ENCODE measurements at regions not wholly inside any gene's neighbourhood (a gene's known extent, or its start where the extent isn't known, plus 50 kb on each side); places are given as distances from the start of the nearest gene placed in this dataset.

DNA sequence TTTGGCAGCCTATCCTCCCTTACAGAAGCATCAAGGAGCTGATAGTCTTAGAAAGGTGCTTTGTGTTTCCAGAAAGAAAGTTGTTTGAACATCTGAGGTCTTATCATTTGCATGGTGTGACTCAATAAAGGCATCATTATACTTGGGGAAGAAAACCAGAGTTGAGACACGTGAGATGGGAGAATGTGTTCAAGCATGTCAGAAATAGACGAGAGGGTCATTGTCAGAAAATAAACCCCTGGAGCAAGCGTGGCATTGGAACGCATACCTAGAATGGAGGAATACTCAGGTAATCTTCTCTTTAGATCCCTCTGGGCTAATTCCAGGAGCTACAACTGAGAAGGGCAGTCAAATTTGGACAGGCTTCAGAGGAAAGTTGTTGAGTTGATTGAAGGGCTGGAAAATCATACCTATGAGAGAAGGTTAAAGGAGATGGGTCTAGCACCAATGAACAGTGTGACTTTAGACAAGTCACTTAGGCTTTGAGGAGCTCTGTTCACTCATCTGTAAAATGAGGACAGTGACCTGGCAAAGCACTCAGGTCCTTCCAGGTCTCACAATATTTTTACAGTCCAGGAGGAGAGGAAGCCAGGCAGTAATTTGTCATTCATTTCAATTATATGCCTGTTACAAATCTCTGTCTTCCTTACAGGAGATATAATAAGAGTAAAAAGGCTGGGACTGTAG, 101.3 kb upstream of the C1orf21 start:
- no peak overlapping the region for H3K4me3 ChIP-seq
- no peaks in the 10 kb centered on the region for H3K27me3 ChIP-seq
- WGBS, 2 donors = 91 to 99% methylated on average over 4 of the region's 4 CpGs
- H3K36me3 ChIP-seq = no peaks in the 10 kb centered on the region
- ATAC-seq (ENCODE audit: low FRiP score in 2 of 2) (no peak), DNase-seq (no peak)
- TF ChIP-seq EP300 (IDR thresholded peaks at IDR 0.05) (no peak), POLR2A (IDR thresholded peaks at IDR 0.05) (no peak), POLR2AphosphoS5 (IDR thresholded peaks at IDR 0.05) (no peak)
- TF ChIP-seq, protein P1, sequence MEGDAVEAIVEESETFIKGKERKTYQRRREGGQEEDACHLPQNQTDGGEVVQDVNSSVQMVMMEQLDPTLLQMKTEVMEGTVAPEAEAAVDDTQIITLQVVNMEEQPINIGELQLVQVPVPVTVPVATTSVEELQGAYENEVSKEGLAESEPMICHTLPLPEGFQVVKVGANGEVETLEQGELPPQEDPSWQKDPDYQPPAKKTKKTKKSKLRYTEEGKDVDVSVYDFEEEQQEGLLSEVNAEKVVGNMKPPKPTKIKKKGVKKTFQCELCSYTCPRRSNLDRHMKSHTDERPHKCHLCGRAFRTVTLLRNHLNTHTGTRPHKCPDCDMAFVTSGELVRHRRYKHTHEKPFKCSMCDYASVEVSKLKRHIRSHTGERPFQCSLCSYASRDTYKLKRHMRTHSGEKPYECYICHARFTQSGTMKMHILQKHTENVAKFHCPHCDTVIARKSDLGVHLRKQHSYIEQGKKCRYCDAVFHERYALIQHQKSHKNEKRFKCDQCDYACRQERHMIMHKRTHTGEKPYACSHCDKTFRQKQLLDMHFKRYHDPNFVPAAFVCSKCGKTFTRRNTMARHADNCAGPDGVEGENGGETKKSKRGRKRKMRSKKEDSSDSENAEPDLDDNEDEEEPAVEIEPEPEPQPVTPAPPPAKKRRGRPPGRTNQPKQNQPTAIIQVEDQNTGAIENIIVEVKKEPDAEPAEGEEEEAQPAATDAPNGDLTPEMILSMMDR (IDR thresholded peaks at IDR 0.05) = no peak
- peaks cover 4 to 7% (median 5%) of the 10 kb centered on the region in 4 donors for H3K4me1 ChIP-seq
- H3K9me3 ChIP-seq = no peaks in the 10 kb centered on the region
- no peak overlapping the region for H3K27ac ChIP-seq

DNA sequence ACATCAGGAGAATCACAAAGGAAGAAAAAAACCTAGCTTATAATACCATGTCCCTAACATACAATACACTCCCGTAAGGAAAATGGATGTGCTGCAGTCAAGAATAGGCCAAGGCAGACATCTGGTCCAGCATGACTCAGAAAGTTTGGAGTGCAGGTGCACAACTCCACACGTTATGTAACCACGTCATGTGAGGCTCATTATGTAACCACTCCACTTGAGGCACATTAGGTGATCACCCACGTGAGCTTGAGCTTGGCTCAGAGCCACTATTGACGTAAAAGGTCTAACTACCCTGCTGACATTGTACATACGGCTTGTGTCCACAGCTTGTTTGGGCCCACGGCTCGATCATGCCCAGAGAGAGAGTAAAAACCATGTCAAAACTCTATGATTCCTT, 99.8 kb upstream of the C1orf21 start:
- 76 to 83% methylated on average over 8 of the region's 8 CpGs for WGBS, 2 donors

DNA sequence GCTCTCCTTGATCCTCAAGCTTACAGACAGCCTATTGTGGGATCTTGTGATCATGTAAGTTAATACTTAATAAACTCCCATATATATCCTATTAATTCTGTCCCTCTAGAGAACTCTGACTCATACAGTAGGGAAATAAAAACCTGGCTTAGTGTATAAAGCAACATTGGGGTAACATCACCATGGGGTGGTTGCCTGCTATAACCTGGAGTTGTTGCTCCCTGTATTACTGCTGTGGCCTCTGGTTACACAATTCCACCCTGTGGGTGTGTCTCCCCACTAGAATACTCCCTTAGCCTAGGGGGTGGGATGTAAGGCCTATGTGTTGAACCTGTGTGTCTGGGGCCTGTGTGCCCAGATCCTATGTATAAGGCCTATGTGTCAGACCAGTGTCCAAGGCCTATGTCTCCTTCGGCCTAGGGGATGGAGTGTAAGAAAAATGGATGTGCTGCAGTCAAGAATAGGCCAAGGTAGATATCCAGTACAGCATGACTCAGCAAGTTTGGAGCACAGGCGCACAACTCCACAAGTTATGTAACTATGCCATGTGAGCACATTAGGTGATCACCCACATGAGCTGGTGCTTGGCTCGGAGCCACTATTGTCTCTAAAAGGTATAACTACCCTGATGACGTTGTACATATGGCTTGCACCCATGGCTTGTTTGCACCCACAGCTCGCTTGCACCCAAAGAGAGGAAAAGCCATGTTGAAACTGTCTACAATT, 96.8 kb upstream of the C1orf21 start:
- no peaks in the 10 kb centered on the region for H3K9me3 ChIP-seq
- no peak overlapping the region for H3K27ac ChIP-seq
- DNase-seq = no peak
- TF ChIP-seq, protein P1 (IDR thresholded peaks at IDR 0.05) = no peak
- TF ChIP-seq POLR2AphosphoS5 (IDR thresholded peaks at IDR 0.05) = no peak
- no peak for TF ChIP-seq EP300 (IDR thresholded peaks at IDR 0.05)
- no peak for TF ChIP-seq POLR2A (IDR thresholded peaks at IDR 0.05)
- 95% methylated on average over 5 of the region's 5 CpGs for WGBS, 2 donors
- H3K4me1 ChIP-seq = no peaks in the 10 kb centered on the region
- H3K27me3 ChIP-seq = no peaks in the 10 kb centered on the region
- H3K4me3 ChIP-seq = no peak overlapping the region
- no peak for ATAC-seq (ENCODE audit: low FRiP score in 2 of 2)
- no peaks in the 10 kb centered on the region for H3K36me3 ChIP-seq

More for the DNA sequence above, 99.8 kb upstream of the C1orf21 start:
- no peak overlapping the region for H3K27ac ChIP-seq
- TF ChIP-seq POLR2AphosphoS5 (IDR thresholded peaks at IDR 0.05) (no peak), POLR2A (IDR thresholded peaks at IDR 0.05) (no peak), EP300 (IDR thresholded peaks at IDR 0.05) (no peak)
- TF ChIP-seq, protein P1 (IDR thresholded peaks at IDR 0.05) = no peak
- H3K4me3 ChIP-seq = no peak overlapping the region
- H3K4me1 ChIP-seq = peaks cover 4 to 7% (median 5%) of the 10 kb centered on the region in 4 donors
- H3K36me3 ChIP-seq = no peaks in the 10 kb centered on the region
- no peaks in the 10 kb centered on the region for H3K27me3 ChIP-seq
- DNase-seq (no peak), ATAC-seq (ENCODE audit: low FRiP score in 2 of 2) (no peak)
- no peaks in the 10 kb centered on the region for H3K9me3 ChIP-seq

DNA sequence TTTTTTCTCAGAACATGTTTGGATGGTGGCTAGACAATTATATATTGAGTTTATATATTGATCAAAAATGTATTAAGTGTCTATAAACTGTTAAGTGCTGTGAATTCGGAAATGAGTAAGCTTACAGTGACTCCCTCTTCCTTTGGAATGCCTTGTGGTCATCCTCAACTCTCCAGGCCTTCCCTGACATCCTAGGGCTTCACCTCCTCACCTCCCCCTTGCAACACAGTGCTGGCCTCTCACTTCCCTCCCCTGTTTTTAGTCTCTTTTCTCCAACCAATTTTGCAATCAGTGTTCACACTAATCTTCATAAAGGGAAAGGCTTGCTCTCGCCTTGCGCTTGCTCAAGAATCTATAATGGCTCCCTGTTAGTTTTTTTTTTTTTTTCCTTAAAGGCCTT, 95.1 kb upstream of the C1orf21 start:
- H3K9me3 ChIP-seq = no peaks in the 10 kb centered on the region
- H3K36me3 ChIP-seq = no peaks in the 10 kb centered on the region
- H3K27me3 ChIP-seq = no peaks in the 10 kb centered on the region
- WGBS, 2 donors = 85 to 91% methylated on average over 3 of the region's 3 CpGs
- no peak overlapping the region for H3K4me3 ChIP-seq
- no peak overlapping the region for H3K27ac ChIP-seq
- H3K4me1 ChIP-seq = peaks cover 0 to 11% (median 8%) of the 10 kb centered on the region in 4 donors
- DNase-seq (no peak), ATAC-seq (ENCODE audit: low FRiP score in 2 of 2) (no peak)
- TF ChIP-seq, protein P1 (IDR thresholded peaks at IDR 0.05) = no peak
- TF ChIP-seq EP300 (IDR thresholded peaks at IDR 0.05) = no peak
- TF ChIP-seq POLR2AphosphoS5 (IDR thresholded peaks at IDR 0.05) = no peak
- TF ChIP-seq POLR2A (IDR thresholded peaks at IDR 0.05) = no peak

Measured in upper lobe of left lung (tissue), 6 donors.